ENCODE measurements at regions not wholly inside any gene's neighbourhood (a gene's known extent, or its start where the extent isn't known, plus 50 kb on each side); places are given as distances from the start of the nearest gene placed in this dataset.
"Not testable (repeated sequence)": the region's sequence is repeated elsewhere in the genome, so short reads cannot be mapped to it uniquely, and the experiment has no call there.

DNA sequence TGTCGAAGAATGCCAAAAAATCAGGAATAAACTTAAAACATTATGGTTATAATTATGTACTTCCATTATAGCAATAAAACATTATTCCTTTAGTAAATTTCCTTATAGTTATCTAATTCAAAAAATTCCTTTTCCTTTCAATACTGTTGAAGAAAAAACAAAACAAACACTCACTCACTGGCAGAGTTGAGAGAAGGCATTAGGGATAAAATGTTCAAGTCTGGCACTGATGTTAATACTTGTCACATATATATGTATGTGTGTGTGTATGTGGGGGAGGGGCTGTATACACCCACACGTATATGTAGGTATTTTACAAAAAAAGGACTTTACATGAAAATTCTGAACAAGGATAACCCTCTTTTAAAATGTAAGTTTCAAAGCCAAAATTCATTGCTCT, 150.2 kb upstream of the MEOX2 start:
- Mint-ChIP-seq H3K4me3 (no peak overlapping the region), H3K36me3 (ENCODE audit: insufficient read depth in 2 of 2) (no peaks in the 10 kb centered on the region), H3K4me1 (ENCODE audit: low read depth) (no peaks in the 10 kb centered on the region), H3K27ac (no peak overlapping the region), H3K9me3 (peaks cover 0 to 1% of the 10 kb centered on the region in 2 donors), H3K27me3 (ENCODE audit: low read depth) (no peaks in the 10 kb centered on the region)
- ATAC-seq (replicated peaks in 1 of 2) (no peak), DNase-seq (no peak)

DNA sequence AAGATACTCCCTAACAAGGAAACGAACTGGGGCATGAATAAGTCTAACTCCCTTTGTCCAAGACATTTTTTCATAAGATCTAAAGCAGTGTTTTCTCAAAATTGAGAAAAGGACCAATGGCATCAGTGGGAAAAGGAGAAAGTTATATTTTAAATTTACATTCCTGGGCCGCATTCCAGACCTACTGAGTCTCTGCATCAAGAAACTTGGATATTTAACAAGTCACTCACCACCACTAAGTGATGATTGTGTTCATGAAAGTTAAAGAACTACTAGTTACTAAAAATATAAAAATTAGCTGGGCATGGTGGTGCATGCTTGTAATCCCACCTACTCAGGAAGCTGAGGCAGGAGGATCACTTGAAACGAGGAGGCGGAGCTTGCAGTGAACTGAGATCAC, 149.6 kb upstream of the MEOX2 start:
- no peak for DNase-seq

DNA sequence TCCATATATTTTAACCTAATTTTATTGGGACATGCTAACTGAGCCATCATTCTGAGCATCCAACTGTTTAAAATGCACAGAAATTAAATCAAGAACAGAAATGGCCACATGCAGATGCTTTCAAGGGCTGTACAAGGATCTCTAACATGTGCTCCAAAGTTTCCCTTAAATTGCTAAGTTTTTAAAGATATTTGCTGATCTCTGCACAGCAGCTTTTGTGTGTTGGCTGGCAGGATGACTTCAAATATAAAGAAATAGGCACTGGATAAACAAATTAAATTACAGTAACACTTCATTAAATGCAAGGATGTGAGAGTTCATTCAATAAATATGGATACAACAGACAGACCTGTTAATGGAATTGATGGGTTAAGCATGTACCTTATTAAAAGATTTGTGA, 148.0 kb upstream of the MEOX2 start:
- no peak for ATAC-seq (replicated peaks in 1 of 2)
- no peak overlapping the region for H3K4me3 Mint-ChIP-seq
- DNase-seq, result no peak
- no peaks in the 10 kb centered on the region for H3K4me1 Mint-ChIP-seq (ENCODE audit: low read depth)
- no peak overlapping the region for H3K27ac Mint-ChIP-seq
- H3K9me3 Mint-ChIP-seq, result peaks cover 0 to 1% of the 10 kb centered on the region in 2 donors
- H3K36me3 Mint-ChIP-seq (ENCODE audit: insufficient read depth in 2 of 2), result no peaks in the 10 kb centered on the region
- no peaks in the 10 kb centered on the region for H3K27me3 Mint-ChIP-seq (ENCODE audit: low read depth)

More for the DNA sequence above, 149.6 kb upstream of the MEOX2 start:
- Mint-ChIP-seq H3K27ac (no peak overlapping the region), H3K4me1 (ENCODE audit: low read depth) (no peaks in the 10 kb centered on the region), H3K4me3 (no peak overlapping the region), H3K36me3 (ENCODE audit: insufficient read depth in 2 of 2) (no peaks in the 10 kb centered on the region), H3K9me3 (peaks cover 0 to 1% of the 10 kb centered on the region in 2 donors), H3K27me3 (ENCODE audit: low read depth) (no peaks in the 10 kb centered on the region)
- no peak for ATAC-seq (replicated peaks in 1 of 2)

DNA sequence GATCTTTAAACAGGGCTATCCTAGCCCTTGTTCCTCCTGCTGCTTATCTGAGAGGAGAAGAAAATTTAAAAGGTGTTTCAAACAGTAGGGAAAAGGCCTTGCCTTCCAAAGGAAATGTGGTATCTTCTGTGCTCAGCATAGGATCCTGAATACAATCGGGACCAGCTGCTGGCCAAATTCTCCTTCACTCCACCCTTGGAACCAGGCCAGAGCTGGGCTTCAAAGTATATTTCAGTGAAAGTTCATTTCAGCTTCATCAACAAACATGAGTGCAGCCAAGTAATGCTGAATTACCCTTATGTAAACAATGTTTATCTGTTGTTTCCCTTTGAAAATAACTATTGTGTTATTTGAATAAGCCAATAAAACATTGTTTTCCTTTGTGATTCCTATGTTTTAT, 146.5 kb upstream of the MEOX2 start:
- DNase-seq, result no peak
- Mint-ChIP-seq H3K4me1 (ENCODE audit: low read depth) (no peaks in the 10 kb centered on the region), H3K9me3 (peaks cover 0 to 1% of the 10 kb centered on the region in 2 donors), H3K27ac (no peak overlapping the region), H3K36me3 (ENCODE audit: insufficient read depth in 2 of 2) (no peaks in the 10 kb centered on the region), H3K4me3 (no peak overlapping the region), H3K27me3 (ENCODE audit: low read depth) (no peaks in the 10 kb centered on the region)
- no peak for ATAC-seq (replicated peaks in 1 of 2)

DNA sequence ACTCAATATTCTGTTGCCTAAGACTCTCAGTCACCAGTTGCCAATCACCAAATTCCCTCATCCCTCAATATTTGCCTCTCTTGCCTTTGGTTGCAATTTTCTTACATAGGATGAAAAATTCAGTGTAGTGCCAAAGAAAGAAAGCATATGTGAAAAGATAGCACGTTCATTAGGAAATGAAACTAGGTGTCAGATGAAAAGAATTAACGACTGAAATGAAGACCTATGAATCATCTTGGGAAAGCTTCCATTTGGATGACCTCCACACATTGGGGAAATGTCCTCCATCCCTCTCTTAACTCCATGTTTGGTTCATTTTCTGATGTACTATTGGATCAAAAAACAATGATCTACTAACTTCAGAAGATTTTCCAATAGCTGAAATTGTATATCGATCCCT, 145.1 kb upstream of the MEOX2 start:
- H3K4me3 Mint-ChIP-seq, result no peak overlapping the region
- H3K27ac Mint-ChIP-seq, result no peak overlapping the region
- no peaks in the 10 kb centered on the region for H3K27me3 Mint-ChIP-seq (ENCODE audit: low read depth)
- H3K4me1 Mint-ChIP-seq (ENCODE audit: low read depth), result no peaks in the 10 kb centered on the region
- ATAC-seq (replicated peaks in 1 of 2) (no peak), DNase-seq (no peak)
- H3K36me3 Mint-ChIP-seq (ENCODE audit: insufficient read depth in 2 of 2), result no peaks in the 10 kb centered on the region
- H3K9me3 Mint-ChIP-seq, result peaks cover 1 to 2% of the 10 kb centered on the region in 2 donors

DNA sequence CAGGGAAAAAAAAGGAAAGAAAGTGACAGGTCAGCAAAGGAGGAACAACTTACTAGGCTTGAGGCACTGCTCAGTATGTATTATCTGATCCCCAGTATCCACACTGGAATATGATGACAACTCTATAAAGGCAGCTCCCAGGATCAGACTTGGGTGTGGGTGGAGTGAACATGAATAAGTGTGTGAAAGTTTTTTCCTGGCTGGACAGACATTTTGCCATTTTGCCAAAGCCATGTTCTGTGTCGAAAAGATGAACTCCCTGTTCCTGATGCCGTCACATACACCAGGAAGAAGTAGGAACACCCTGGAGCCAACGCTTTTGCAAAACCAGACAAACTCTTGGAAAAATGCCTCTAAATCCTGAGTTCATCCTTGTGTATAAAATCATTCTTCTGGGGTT, 143.2 kb upstream of the MEOX2 start:
- H3K27me3 Mint-ChIP-seq (ENCODE audit: low read depth), result no peaks in the 10 kb centered on the region
- no peak for ATAC-seq (replicated peaks in 1 of 2)

DNA sequence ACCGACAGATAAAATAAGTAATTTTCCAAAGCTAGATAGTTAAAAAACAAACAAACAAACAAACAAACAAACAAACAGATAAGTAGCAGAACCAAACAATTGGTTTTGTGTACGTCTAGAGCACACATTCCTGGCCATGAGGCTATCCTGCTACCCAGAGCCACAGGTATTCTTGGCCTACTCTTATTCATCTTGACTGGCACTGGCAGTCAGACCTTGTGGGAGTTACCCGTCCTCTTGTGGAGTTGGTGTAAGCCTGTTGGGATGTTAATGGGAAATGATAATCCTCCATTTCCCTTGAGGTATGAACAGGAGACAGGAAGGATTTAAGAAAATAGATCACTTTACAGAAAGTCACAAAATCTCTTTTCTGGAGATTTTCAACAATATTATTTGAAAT, 142.4 kb upstream of the MEOX2 start:
- no peaks in the 10 kb centered on the region for H3K36me3 Mint-ChIP-seq (ENCODE audit: insufficient read depth in 2 of 2)
- H3K4me1 Mint-ChIP-seq (ENCODE audit: low read depth), result no peaks in the 10 kb centered on the region
- H3K9me3 Mint-ChIP-seq, result peaks cover 1 to 2% of the 10 kb centered on the region in 2 donors
- DNase-seq (no peak), ATAC-seq (replicated peaks in 1 of 2) (no peak)
- no peak overlapping the region for H3K27ac Mint-ChIP-seq
- no peak overlapping the region for H3K4me3 Mint-ChIP-seq
- H3K27me3 Mint-ChIP-seq (ENCODE audit: low read depth), result no peaks in the 10 kb centered on the region

More for the DNA sequence above, 143.2 kb upstream of the MEOX2 start:
- Mint-ChIP-seq H3K9me3 (peaks cover 1 to 2% of the 10 kb centered on the region in 2 donors), H3K27ac (no peak overlapping the region), H3K4me3 (no peak overlapping the region), H3K36me3 (ENCODE audit: insufficient read depth in 2 of 2) (no peaks in the 10 kb centered on the region), H3K4me1 (ENCODE audit: low read depth) (no peaks in the 10 kb centered on the region)
- DNase-seq, result no peak

DNA sequence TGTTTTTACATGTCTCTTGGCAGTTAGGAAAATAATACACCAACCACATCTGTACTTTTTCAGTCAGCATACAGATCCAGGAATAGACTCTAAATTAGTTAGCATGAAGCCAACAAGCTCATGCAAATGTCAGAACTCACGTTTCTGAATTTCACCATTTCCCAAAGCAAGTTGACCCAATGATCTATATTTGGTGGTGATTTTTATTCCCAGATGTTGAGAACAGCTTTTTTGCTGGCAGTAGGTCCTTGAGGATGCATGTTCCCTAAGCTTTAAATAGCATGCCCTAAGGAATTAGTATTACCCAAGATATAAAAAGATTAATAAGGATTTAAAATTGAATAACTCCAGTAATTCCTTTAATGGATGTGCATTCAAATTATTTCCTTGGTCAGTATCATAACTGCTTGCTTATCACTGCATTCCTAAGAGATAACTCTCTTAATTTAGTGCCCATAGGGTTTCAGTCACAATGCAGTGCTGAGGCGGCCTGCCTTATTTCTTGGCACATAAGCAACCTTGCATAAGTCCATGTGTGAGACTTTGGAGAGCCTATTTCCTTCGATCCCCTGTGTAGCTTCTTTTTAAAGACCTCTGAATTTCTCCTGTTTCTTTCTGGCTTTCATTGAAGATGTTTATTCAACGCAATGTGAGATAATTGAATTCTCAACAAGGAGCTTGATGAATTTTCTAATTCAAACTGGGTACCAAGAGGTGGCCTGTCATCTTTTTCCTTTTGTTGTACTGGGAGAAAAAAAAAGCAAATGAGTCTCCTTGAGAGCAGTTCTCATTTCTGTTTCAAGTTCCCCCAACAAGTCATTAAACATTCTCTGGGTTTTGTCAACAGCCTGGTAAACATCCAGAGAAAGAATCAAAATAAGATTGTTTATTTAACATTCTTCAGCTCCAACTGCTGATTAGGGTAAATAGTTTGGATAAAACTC, 135.3 kb upstream of the MEOX2 start:
- Mint-ChIP-seq H3K4me1 (ENCODE audit: low read depth) (no peaks in the 10 kb centered on the region), H3K36me3 (ENCODE audit: insufficient read depth in 2 of 2) (no peaks in the 10 kb centered on the region), H3K9me3 (peaks cover 0 to under 1% of the 10 kb centered on the region in 2 donors), H3K27ac (no peak overlapping the region), H3K4me3 (no peak overlapping the region), H3K27me3 (ENCODE audit: low read depth) (no peaks in the 10 kb centered on the region)
- ATAC-seq (replicated peaks in 1 of 2) (no peak), DNase-seq (no peak)

DNA sequence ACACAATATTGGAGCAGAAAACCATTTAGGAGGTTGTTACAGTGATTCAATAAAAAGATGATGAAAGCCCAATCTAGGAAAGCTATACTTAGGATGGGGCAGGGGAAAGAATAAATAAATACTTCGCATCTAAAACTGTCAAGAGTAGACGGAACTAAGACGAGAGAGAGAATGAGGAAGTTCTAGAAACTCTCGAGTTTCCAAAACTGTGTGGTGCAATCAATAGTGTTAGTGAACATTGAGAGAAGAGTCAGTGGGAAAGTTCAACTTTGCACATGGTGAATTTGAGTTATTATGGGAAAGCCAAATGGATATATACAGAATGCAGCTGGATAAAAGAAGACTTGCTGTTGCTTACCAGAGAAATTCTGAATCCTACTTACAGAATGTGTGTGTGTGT, 133.8 kb upstream of the MEOX2 start:
- DNase-seq (no peak), ATAC-seq (replicated peaks in 1 of 2) (no peak)
- no peak overlapping the region for H3K4me3 Mint-ChIP-seq
- no peaks in the 10 kb centered on the region for H3K36me3 Mint-ChIP-seq (ENCODE audit: insufficient read depth in 2 of 2)
- peaks cover 2 to 5% of the 10 kb centered on the region in 2 donors for H3K9me3 Mint-ChIP-seq
- no peaks in the 10 kb centered on the region for H3K4me1 Mint-ChIP-seq (ENCODE audit: low read depth)
- no peak overlapping the region for H3K27ac Mint-ChIP-seq
- no peaks in the 10 kb centered on the region for H3K27me3 Mint-ChIP-seq (ENCODE audit: low read depth)

DNA sequence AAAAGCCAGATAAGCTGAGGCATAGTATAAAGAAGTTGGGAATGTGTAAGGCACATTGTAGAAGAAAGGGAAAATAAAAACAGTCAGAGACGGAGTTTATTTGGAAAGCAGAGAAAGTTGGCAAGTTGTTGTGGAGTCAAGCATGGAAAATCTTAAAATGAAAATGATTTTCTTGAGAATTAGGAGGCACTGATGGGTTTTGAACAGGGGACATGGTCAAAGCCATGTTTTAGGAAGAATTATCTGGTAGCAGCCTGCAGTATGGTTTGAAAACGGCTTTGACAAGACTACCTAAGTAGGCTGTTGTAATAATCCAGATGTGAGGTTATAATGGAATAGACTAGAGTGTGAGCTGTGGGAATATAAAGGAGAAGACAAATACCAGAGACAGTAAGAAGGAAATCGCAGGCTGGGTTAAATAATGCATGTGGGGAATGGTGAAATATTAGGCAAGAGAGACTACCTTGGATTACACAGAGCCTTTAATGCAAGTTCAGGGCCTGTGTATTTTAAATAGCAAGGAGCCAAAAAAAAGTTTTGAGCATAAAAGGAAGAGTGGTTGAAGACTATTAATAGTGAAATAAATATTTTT, 130.4 kb upstream of the MEOX2 start:
- H3K4me3 Mint-ChIP-seq, result no peak overlapping the region
- H3K36me3 Mint-ChIP-seq (ENCODE audit: insufficient read depth in 2 of 2), result no peaks in the 10 kb centered on the region
- no peaks in the 10 kb centered on the region for H3K4me1 Mint-ChIP-seq (ENCODE audit: low read depth)
- ATAC-seq (replicated peaks in 1 of 2), result no peak
- DNase-seq, result no peak
- H3K27ac Mint-ChIP-seq, result no peak overlapping the region
- peaks cover 5% of the 10 kb centered on the region in 2 donors for H3K9me3 Mint-ChIP-seq
- H3K27me3 Mint-ChIP-seq (ENCODE audit: low read depth), result no peaks in the 10 kb centered on the region

DNA sequence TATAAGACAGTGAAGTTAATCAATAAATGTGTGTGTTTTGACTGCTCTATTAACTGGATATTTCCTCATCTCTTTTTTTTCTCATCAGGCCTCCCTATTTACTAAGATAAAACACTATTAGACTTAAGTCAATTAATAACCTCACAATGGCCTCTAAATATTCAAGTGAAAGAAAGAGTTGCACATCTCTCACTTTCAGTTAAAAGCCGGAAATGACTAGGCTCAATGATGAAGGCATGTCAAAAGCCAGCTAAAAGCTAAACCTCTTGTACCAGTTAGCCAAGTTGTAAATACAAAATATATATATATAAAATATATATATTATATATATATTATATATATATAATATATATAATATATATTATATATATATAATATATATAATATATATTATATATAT, 127.0 kb upstream of the MEOX2 start:
- ATAC-seq (replicated peaks in 1 of 2) (no peak), DNase-seq (no peak)
- no peak overlapping the region for H3K4me3 Mint-ChIP-seq
- H3K27me3 Mint-ChIP-seq (ENCODE audit: low read depth), result no peaks in the 10 kb centered on the region
- H3K27ac Mint-ChIP-seq, result no peak overlapping the region
- H3K9me3 Mint-ChIP-seq, result peaks cover 10 to 11% of the 10 kb centered on the region in 2 donors
- no peaks in the 10 kb centered on the region for H3K36me3 Mint-ChIP-seq (ENCODE audit: insufficient read depth in 2 of 2)
- H3K4me1 Mint-ChIP-seq (ENCODE audit: low read depth), result no peaks in the 10 kb centered on the region

DNA sequence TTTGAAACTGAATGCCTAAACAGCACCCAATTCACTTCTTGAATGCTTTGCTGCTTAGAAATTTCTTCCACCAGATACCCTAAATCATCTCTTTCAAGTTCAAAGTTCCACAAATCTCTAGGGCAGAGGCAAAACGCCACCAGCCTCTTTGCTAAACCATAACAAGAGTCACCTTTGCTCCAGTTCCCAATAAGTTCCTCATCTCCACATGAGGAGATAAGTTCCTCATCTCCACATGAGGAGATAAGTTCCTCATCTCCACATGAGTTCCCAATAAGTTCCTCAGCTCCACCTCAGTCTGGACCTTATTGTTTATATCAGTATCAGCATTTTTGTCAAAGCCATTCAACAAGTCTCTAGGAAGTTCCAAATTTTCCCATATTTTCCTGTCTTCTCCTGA, 123.9 kb upstream of the MEOX2 start:
- H3K4me3 Mint-ChIP-seq; H3K27ac Mint-ChIP-seq; H3K36me3 Mint-ChIP-seq (ENCODE audit: insufficient read depth in 2 of 2); DNase-seq; H3K4me1 Mint-ChIP-seq (ENCODE audit: low read depth); ATAC-seq (replicated peaks in 1 of 2); H3K27me3 Mint-ChIP-seq (ENCODE audit: low read depth): not testable (repeated sequence)
- H3K9me3 Mint-ChIP-seq, result peaks cover 8 to 10% of the 10 kb centered on the region in 2 donors

DNA sequence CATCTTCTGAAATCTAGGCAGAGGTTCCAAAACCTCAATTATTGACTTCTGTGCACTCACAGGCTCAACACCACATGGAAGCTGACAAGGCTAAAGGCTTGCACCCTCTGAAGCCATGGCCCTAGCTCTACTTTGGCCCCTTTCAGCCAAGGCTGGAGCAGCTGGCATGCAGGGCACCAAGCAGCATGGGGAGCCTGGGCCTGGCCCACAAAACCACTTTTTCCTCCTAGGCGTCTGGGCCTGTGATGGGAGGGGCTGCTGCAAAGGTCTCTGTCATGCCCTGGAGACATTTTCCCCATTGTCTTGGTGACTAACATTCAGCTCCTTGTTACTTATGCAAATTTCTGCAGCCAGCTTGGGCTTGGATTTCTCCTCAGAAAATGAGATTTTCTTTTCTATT, 123.5 kb upstream of the MEOX2 start:
- not testable (repeated sequence) for H3K36me3 Mint-ChIP-seq (ENCODE audit: insufficient read depth in 2 of 2); H3K4me1 Mint-ChIP-seq (ENCODE audit: low read depth); DNase-seq; H3K4me3 Mint-ChIP-seq; H3K27me3 Mint-ChIP-seq (ENCODE audit: low read depth); H3K27ac Mint-ChIP-seq; ATAC-seq (replicated peaks in 1 of 2)
- peaks cover 8 to 10% of the 10 kb centered on the region in 2 donors for H3K9me3 Mint-ChIP-seq
